VCaP (cell line): ENCODE measurements at regions not wholly inside any gene's neighbourhood (a gene's known extent, or its start where the extent isn't known, plus 50 kb on each side); places are given as distances from the start of the nearest gene placed in this dataset.
"Not testable (repeated sequence)": the region's sequence is repeated elsewhere in the genome, so short reads cannot be mapped to it uniquely, and the experiment has no call there.

ENCODE experiments used
- H3K27ac ChIP-seq: fragments of 450-650 bp; 2 replicates; pipeline ENCODE4 v1.5.1; 2017
- TF ChIP-seq, protein P1 (sequence below): fragments of 450-650 bp; conservative IDR thresholded peaks from 2 replicates; pipeline ENCODE4 v1.5.1; 2017; ENCODE audit warnings: mild to moderate bottlenecking, moderate library complexity

GRCh38 chr1:214141486-214141885 is 139.5 kb upstream of the SMYD2 start:
- TF ChIP-seq, protein P1, sequence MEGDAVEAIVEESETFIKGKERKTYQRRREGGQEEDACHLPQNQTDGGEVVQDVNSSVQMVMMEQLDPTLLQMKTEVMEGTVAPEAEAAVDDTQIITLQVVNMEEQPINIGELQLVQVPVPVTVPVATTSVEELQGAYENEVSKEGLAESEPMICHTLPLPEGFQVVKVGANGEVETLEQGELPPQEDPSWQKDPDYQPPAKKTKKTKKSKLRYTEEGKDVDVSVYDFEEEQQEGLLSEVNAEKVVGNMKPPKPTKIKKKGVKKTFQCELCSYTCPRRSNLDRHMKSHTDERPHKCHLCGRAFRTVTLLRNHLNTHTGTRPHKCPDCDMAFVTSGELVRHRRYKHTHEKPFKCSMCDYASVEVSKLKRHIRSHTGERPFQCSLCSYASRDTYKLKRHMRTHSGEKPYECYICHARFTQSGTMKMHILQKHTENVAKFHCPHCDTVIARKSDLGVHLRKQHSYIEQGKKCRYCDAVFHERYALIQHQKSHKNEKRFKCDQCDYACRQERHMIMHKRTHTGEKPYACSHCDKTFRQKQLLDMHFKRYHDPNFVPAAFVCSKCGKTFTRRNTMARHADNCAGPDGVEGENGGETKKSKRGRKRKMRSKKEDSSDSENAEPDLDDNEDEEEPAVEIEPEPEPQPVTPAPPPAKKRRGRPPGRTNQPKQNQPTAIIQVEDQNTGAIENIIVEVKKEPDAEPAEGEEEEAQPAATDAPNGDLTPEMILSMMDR: no peak
- no peak overlapping the region for H3K27ac ChIP-seq

DNA sequence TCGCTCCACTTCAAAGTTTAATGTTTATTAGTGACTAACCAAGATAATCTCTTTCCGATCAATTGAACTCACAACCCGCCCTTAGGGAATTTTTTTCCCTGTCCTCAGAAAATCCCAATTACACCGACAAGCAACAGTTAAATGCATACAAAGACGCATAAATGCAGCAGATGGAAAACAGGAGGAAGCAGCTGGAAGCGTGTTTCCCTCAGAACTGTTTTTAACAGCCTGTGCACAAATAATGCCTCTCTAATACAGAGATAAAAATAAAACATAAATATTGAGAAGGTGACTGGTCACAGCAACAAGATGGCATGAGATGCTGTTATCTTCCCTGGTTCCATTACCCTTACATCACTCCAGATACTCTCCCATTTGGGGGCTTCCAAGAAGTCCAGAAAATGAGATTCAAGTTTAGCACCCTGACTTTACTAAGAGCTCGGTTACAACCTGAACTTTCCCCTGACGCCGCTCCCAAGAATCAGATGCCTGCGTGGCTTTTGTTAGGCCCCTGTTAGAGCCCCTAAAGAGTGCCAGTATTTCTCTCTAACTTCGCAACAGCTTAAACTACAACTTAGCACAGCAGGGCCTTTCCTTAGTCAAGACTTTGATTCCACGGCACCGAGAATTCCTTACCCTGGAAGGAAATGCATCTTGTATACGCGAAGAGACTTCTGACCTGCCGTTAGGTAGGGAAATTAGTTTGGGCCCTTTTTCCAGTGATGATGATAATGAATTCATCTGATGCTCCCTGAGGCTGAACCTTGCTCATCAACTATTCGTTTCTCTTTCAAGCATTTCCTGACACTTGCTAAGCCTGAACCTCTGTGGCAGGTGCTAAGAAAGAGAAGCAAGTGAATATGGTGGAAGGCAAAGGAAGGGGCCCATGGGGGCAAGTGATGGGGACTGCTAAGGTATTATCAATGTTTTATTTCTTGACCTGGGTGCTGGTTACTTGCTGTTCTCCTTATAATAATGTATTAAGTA is 137.7 kb upstream of the SMYD2 start:
- TF ChIP-seq, protein P1: no peak

GRCh38 chr1:214144521-214144920 is 136.4 kb upstream of the SMYD2 start:
- H3K27ac ChIP-seq: not testable (repeated sequence)

More for the DNA sequence above, 137.7 kb upstream of the SMYD2 start:
- no peak overlapping the region for H3K27ac ChIP-seq

GRCh38 chr1:214146523-214146922 is 134.4 kb upstream of the SMYD2 start:
- TF ChIP-seq, protein P1: no peak
- H3K27ac ChIP-seq: no peak overlapping the region

- TF ChIP-seq, protein P1: no peak
- peak overlapping the region; percentile 53 for H3K27ac ChIP-seq
These were observed 126.2 kb upstream of the SMYD2 start for GRCh38 chr1:214154596-214155292.

- TF ChIP-seq, protein P1: no peak
- peak overlapping the region; percentile 53 for H3K27ac ChIP-seq
These were observed 124.9 kb upstream of the SMYD2 start for GRCh38 chr1:214155987-214156625.

GRCh38 chr1:214164173-214164572 is 116.8 kb upstream of the SMYD2 start:
- TF ChIP-seq, protein P1: no peak
- H3K27ac ChIP-seq: no peak overlapping the region
